NCI-H1436 treated with DMSO at 0.1 percent for 48 hours (cell line): ENCODE measurements at regions not wholly inside any gene's neighbourhood (a gene's known extent, or its start where the extent isn't known, plus 50 kb on each side); places are given as distances from the start of the nearest gene placed in this dataset.
A peak's percentile ranks its signal among the peaks of the same experiment; 100 is the strongest.

Experiments used
- DNase-seq: peaks from one replicate; lab custom pipeline; 2025; lab: John Stamatoyannopoulos, UW

- no peak for DNase-seq
Observed at GRCh38 chr2:212610872-212611425, 72.3 kb upstream of the ERBB4 start.

- no peak for DNase-seq
Observed at GRCh38 chr2:212609479-212609878, 70.9 kb upstream of the ERBB4 start.

- DNase-seq = no peak
Observed at GRCh38 chr2:212607080-212607479, 68.5 kb upstream of the ERBB4 start.

GRCh38 chr2:212606232-212606631 is 67.6 kb upstream of the ERBB4 start:
- DNase-seq = no peak

GRCh38 chr2:212596688-212597087 is 58.1 kb upstream of the ERBB4 start:
- DNase-seq = no peak

GRCh38 chr2:212596276-212596675 is 57.7 kb upstream of the ERBB4 start:
- DNase-seq = no peak

GRCh38 chr2:212595036-212595654 is 56.5 kb upstream of the ERBB4 start:
- DNase-seq = peak; percentile 1

GRCh38 chr2:212592695-212593094 is 54.1 kb upstream of the ERBB4 start:
- DNase-seq = no peak
